Transverse colon (tissue), 4 donors: ENCODE measurements at regions not wholly inside any gene's neighbourhood (a gene's known extent, or its start where the extent isn't known, plus 50 kb on each side); places are given as distances from the start of the nearest gene placed in this dataset.

Experiments
- POLR2AphosphoS5 ChIP-seq, 3 donors: sonication (generic); formaldehyde crosslinking; IDR thresholded peaks; one replicate each; pipeline ENCODE4 v1.6.1; 2016; ENCODE audit warnings: antibody characterized with exemption in 3 of 3
- TF ChIP-seq, protein P1 (sequence below), 5 experiments: fragments of 200-600 bp in 3 of 5; fragments of 450-650 bp in 2 of 5; sonication (generic) in 3 of 5; IDR thresholded peaks; 1 replicate in 2 of 5; 2 replicates in 3 of 5; pipeline ENCODE4 v1.5.1; 2016 to 2017; ENCODE audit warnings: antibody characterized with exemption in 5 of 5, inconsistent platforms in 3 of 5, mild to moderate bottlenecking in 2 of 5, moderate library complexity in 1 of 5

DNA sequence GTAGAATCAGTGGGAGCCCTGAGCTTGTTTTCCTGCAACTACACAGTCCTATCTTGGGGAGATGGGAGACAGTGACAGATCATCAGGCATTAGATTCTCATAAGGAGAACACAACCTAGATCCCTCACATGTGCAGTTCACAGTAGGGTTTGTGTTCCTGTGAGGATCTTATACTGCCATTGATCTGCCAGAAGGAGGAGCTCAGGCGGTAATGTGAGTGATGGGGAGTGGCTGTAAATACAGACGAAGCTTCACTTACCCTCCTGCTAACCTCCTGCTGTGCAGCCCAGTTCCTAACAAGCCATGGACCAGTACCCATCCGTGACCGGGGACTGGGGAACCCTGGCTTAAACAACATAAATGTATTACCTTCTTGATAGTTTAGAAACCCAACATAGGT lies 1034.1 kb downstream of the BCL11B start:
- TF ChIP-seq, protein P1, sequence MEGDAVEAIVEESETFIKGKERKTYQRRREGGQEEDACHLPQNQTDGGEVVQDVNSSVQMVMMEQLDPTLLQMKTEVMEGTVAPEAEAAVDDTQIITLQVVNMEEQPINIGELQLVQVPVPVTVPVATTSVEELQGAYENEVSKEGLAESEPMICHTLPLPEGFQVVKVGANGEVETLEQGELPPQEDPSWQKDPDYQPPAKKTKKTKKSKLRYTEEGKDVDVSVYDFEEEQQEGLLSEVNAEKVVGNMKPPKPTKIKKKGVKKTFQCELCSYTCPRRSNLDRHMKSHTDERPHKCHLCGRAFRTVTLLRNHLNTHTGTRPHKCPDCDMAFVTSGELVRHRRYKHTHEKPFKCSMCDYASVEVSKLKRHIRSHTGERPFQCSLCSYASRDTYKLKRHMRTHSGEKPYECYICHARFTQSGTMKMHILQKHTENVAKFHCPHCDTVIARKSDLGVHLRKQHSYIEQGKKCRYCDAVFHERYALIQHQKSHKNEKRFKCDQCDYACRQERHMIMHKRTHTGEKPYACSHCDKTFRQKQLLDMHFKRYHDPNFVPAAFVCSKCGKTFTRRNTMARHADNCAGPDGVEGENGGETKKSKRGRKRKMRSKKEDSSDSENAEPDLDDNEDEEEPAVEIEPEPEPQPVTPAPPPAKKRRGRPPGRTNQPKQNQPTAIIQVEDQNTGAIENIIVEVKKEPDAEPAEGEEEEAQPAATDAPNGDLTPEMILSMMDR (IDR thresholded peaks at IDR 0.05), result no peak
- no peak for TF ChIP-seq POLR2AphosphoS5 (IDR thresholded peaks at IDR 0.05)
